Ishikawa (cell line): ENCODE measurements at regions not wholly inside any gene's neighbourhood (a gene's known extent, or its start where the extent isn't known, plus 50 kb on each side); places are given as distances from the start of the nearest gene placed in this dataset.

ENCODE experiments used
- CEBPB ChIP-seq: IDR thresholded peaks from 2 replicates; pipeline ENCODE4 v1.6.1; 2012
- CREB1 ChIP-seq: IDR thresholded peaks from 2 replicates; pipeline ENCODE4 v1.6.1; 2012; ENCODE audit warnings: low read depth
- EGR1 ChIP-seq: IDR thresholded peaks from 2 replicates; pipeline ENCODE4 v1.6.1; 2012
- EP300 ChIP-seq: IDR thresholded peaks from 2 replicates; pipeline ENCODE4 v1.6.1; 2012; ENCODE audit warnings: borderline replicate concordance
- FOXM1 ChIP-seq: IDR thresholded peaks from 2 replicates; pipeline ENCODE4 v1.6.1; 2012; ENCODE audit warnings: low read depth, borderline replicate concordance
- MAX ChIP-seq: IDR thresholded peaks from 2 replicates; pipeline ENCODE4 v1.6.1; 2012
- NFIC ChIP-seq: IDR thresholded peaks from 2 replicates; pipeline ENCODE4 v1.6.1; 2012
- RAD21 ChIP-seq: IDR thresholded peaks from 2 replicates; pipeline ENCODE4 v1.6.1; 2012; ENCODE audit warnings: low read depth
- REST ChIP-seq: IDR thresholded peaks from 2 replicates; pipeline ENCODE4 v1.6.1; 2012; ENCODE audit warnings: low read depth, mild to moderate bottlenecking
- TAF1 ChIP-seq: IDR thresholded peaks from 2 replicates; pipeline ENCODE4 v1.6.1; 2012; ENCODE audit warnings: low read depth, mild to moderate bottlenecking
- TCF12 ChIP-seq: IDR thresholded peaks from 2 replicates; pipeline ENCODE4 v1.6.1; 2012; ENCODE audit warnings: low read depth
- TEAD4 ChIP-seq: IDR thresholded peaks from 2 replicates; pipeline ENCODE4 v1.6.1; 2012
- USF1 ChIP-seq: IDR thresholded peaks from 2 replicates; pipeline ENCODE4 v1.6.1; 2012
- YY1 ChIP-seq: IDR thresholded peaks from 2 replicates; pipeline ENCODE4 v1.6.1; 2012; ENCODE audit warnings: low read depth

GRCh38 chr6:3597500-3598064 is 140.7 kb upstream of the SLC22A23 start:
- no peak for TF ChIP-seq RAD21
- no peak for TF ChIP-seq USF1

- TF ChIP-seq CEBPB (no peak), EGR1 (no peak), CREB1 (no peak), MAX (no peak), REST (no peak), NFIC (no peak), RAD21 (no peak)
These were observed 139.9 kb upstream of the SLC22A23 start for GRCh38 chr6:3596766-3597165.

- no peak for TF ChIP-seq USF1
- TF ChIP-seq EGR1, result no peak
- no peak for TF ChIP-seq TCF12
- no peak for TF ChIP-seq YY1
- TF ChIP-seq MAX, result no peak
- TF ChIP-seq EP300, result no peak
- TF ChIP-seq CEBPB, result no peak
- no peak for TF ChIP-seq NFIC
- no peak for TF ChIP-seq FOXM1
These were observed 137.4 kb upstream of the SLC22A23 start for GRCh38 chr6:3594201-3594600.

- TF ChIP-seq FOXM1 (no peak), MAX (no peak), NFIC (no peak), USF1 (no peak), TAF1 (no peak), CREB1 (no peak), CEBPB (no peak)
These were observed 136.3 kb upstream of the SLC22A23 start for GRCh38 chr6:3593161-3593560.

- no peak for TF ChIP-seq REST
- TF ChIP-seq CEBPB, result peak; percentile 52; the same call in 1 of the 2 replicates
- TF ChIP-seq EP300, result no peak
- no peak for TF ChIP-seq USF1
- no peak for TF ChIP-seq CREB1
- TF ChIP-seq TEAD4, result no peak
These were observed 135.6 kb upstream of the SLC22A23 start for GRCh38 chr6:3592371-3592941.

GRCh38 chr6:3591970-3592369 is 135.1 kb upstream of the SLC22A23 start:
- TF ChIP-seq RAD21, result no peak
- no peak for TF ChIP-seq TCF12
- TF ChIP-seq MAX, result no peak
- no peak for TF ChIP-seq USF1
- TF ChIP-seq EP300, result no peak
- TF ChIP-seq NFIC, result no peak
- no peak for TF ChIP-seq EGR1
- no peak for TF ChIP-seq TAF1
